A549 (cell line): ENCODE measurements at regions not wholly inside any gene's neighbourhood (a gene's known extent, or its start where the extent isn't known, plus 50 kb on each side); places are given as distances from the start of the nearest gene placed in this dataset.

Source experiments
- JUN ChIP-seq, 2 experiments: fragments of >200 bp; sonication (Bioruptor Twin); formaldehyde crosslinking; IDR thresholded peaks; 2 replicates in 1 of 2; 3 replicates in 1 of 2; pipeline ENCODE4 v1.6.1; 2016 to 2017
- POLR2A ChIP-seq: IDR thresholded peaks from 2 replicates; pipeline ENCODE4 v1.6.1; 2012; ENCODE audit warnings: mild to moderate bottlenecking, low read length
- RAD21 ChIP-seq, 2 experiments: fragments of >200 bp in 1 of 2; sonication (Bioruptor Twin) in 1 of 2; formaldehyde crosslinking in 1 of 2; IDR thresholded peaks in 1 of 2; conservative IDR thresholded peaks in 1 of 2; 2 replicates in 1 of 2; 3 replicates in 1 of 2; pipeline ENCODE4 v1.6.1; 2012 to 2018; ENCODE audit warnings: inconsistent platforms in 1 of 2
- SREBF2 ChIP-seq: fragments of 450-650 bp; IDR thresholded peaks from 2 replicates; pipeline ENCODE4 v1.6.1; 2014; ENCODE audit warnings: mild to moderate bottlenecking, moderate library complexity
- TF ChIP-seq, protein P1 (sequence below): fragments of >200 bp; sonication (Bioruptor Twin); formaldehyde crosslinking; IDR thresholded peaks from 3 replicates; pipeline ENCODE4 v1.5.1; 2016
- TF ChIP-seq, protein P2 (sequence below): fragments of >200 bp; sonication (Bioruptor Twin); formaldehyde crosslinking; IDR thresholded peaks from 2 replicates; pipeline ENCODE4 v1.6.1; 2016

DNA sequence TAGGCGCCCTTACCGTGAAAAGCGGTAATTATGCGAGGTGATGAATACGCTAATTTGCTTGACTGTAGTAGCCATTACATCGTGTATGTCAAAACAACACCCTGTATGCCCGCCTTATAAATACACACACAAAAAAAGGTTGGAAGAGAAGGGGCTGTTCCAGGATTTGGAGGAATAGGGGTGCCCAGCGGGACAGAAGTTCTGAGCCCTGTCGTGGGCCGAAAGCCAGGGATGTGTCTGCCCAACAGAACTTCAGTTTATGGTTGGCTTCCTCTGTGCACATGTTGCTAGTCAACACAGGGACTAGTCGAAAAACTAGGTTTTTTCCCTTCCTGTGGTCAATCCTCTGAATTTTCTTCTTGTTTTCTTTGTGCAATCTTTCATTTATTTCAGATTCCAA, 182.5 kb downstream of the ACKR3 start:
- no peak for TF ChIP-seq SREBF2
- TF ChIP-seq, protein P1, sequence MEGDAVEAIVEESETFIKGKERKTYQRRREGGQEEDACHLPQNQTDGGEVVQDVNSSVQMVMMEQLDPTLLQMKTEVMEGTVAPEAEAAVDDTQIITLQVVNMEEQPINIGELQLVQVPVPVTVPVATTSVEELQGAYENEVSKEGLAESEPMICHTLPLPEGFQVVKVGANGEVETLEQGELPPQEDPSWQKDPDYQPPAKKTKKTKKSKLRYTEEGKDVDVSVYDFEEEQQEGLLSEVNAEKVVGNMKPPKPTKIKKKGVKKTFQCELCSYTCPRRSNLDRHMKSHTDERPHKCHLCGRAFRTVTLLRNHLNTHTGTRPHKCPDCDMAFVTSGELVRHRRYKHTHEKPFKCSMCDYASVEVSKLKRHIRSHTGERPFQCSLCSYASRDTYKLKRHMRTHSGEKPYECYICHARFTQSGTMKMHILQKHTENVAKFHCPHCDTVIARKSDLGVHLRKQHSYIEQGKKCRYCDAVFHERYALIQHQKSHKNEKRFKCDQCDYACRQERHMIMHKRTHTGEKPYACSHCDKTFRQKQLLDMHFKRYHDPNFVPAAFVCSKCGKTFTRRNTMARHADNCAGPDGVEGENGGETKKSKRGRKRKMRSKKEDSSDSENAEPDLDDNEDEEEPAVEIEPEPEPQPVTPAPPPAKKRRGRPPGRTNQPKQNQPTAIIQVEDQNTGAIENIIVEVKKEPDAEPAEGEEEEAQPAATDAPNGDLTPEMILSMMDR, result no peak
- no peak for TF ChIP-seq RAD21 (conservative IDR thresholded peaks at IDR 0.05 in 1 of 2, IDR thresholded peaks at IDR 0.05 in 1 of 2)
- TF ChIP-seq POLR2A, result no peak
- TF ChIP-seq, protein P2, sequence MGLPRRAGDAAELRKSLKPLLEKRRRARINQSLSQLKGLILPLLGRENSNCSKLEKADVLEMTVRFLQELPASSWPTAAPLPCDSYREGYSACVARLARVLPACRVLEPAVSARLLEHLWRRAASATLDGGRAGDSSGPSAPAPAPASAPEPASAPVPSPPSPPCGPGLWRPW, result no peak
- TF ChIP-seq JUN (IDR thresholded peaks at IDR 0.05), result no peak
